Fibroblast of skin of left quadriceps (primary cell): ENCODE measurements at regions not wholly inside any gene's neighbourhood (a gene's known extent, or its start where the extent isn't known, plus 50 kb on each side); places are given as distances from the start of the nearest gene placed in this dataset.
A peak's percentile ranks its signal among the peaks of the same experiment; 100 is the strongest.

ENCODE experiments used
- DNase-seq, 2 experiments: peaks; one replicate each; pipeline ENCODE4 v3.0.0-alpha.2; 2013; ENCODE audit warnings: low read depth in 2 of 2

- peak in 1 of 2 experiments; percentile 31 for DNase-seq
Measured at GRCh38 chr7:32147546-32148268, 77.5 kb upstream of the PDE1C start.

GRCh38 chr7:32145911-32146310 lies 75.7 kb upstream of the PDE1C start:
- no peak for DNase-seq

- DNase-seq: no peak
Measured at GRCh38 chr7:32144676-32145075, 74.5 kb upstream of the PDE1C start.

GRCh38 chr7:32143301-32143700 lies 73.1 kb upstream of the PDE1C start:
- DNase-seq: no peak

GRCh38 chr7:32142649-32143048 lies 72.4 kb upstream of the PDE1C start:
- DNase-seq: peak in 1 of 2 experiments; percentile 40

- no peak for DNase-seq
Measured at GRCh38 chr7:32140210-32140939, 70.2 kb upstream of the PDE1C start.

GRCh38 chr7:32137059-32137458 lies 66.9 kb upstream of the PDE1C start:
- DNase-seq: no peak

- no peak for DNase-seq
Measured at GRCh38 chr7:32131091-32131490, 60.9 kb upstream of the PDE1C start.

GRCh38 chr7:32126843-32127242 lies 56.6 kb upstream of the PDE1C start:
- DNase-seq: no peak
